Muscle of arm (tissue), 1 donor: ENCODE measurements at regions not wholly inside any gene's neighbourhood (a gene's known extent, or its start where the extent isn't known, plus 50 kb on each side); places are given as distances from the start of the nearest gene placed in this dataset.
"Not testable (repeated sequence)": the region's sequence is repeated elsewhere in the genome, so short reads cannot be mapped to it uniquely, and the experiment has no call there.

Experiments used
- DNase-seq: peaks from one replicate; pipeline ENCODE4 v3.0.0-alpha.2; 2013

DNA sequence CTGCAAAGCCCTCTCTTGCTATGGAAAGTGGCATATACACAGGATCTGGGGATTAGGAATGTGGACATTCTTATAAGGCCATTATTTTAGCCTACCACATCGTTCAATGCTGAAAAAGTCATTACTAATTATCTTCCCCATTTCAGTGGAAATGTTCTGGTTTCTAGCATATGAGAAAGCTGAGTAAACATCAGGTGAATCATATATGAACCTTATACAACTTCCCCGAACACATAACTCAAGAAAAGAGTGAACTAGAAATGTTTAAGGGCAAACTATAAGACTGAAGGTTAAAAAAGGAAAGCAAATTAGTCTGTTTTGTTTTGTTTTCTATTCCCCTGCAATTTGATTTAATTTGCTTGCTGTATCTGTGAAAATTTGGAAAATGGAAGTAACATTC lies 62.5 kb upstream of the SEC22B start:
- not testable (repeated sequence) for DNase-seq

- DNase-seq = not testable (repeated sequence)
Observed at GRCh38 chr1:120233661-120234018, 57.3 kb upstream of the SEC22B start.

GRCh38 chr1:120232834-120233660 lies 56.7 kb upstream of the SEC22B start:
- not testable (repeated sequence) for DNase-seq

DNA sequence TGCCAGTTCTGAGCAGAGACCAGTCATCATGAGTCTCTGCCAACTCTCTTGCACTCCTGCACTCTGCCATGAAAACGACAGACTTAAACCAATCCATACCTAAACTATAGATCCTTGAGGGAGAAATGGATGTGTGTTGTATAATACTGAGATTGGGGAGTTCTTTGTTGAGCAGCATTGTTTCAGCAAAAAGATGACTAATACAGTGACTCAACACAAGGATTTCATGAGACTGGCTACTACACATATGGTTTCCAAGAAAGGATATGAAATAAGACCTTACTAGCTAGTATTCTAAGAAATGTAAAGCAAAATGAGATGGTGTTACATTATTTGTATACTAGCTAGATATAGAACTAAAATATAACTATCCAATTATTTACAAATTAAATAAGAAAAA lies 53.5 kb upstream of the SEC22B start:
- not testable (repeated sequence) for DNase-seq
